H1 (cell line): ENCODE measurements at regions not wholly inside any gene's neighbourhood (a gene's known extent, or its start where the extent isn't known, plus 50 kb on each side); places are given as distances from the start of the nearest gene placed in this dataset.
A peak's percentile ranks its signal among the peaks of the same experiment; 100 is the strongest.

ENCODE experiments used
- BRCA1 ChIP-seq: IDR thresholded peaks from 2 replicates; pipeline ENCODE4 v1.6.1; 2012; ENCODE audit warnings: low read depth, low read length, improper control_type of control experiment
- CTCF ChIP-seq, 3 experiments: IDR thresholded peaks; 1 replicate in 2 of 3; 2 replicates in 1 of 3; pipeline versions ENCODE4 v1.5.1 to v1.6.1; 2011; ENCODE audit warnings: low read length in 3 of 3, mild to moderate bottlenecking in 3 of 3, inconsistent platforms in 2 of 3, low read depth in 1 of 3, moderate library complexity in 1 of 3; ENCODE audit not compliant: insufficient read depth in 1 of 3; ENCODE audit errors: control extremely low read depth in 1 of 3
- E2F6 ChIP-seq: IDR thresholded peaks from 2 replicates; pipeline ENCODE4 v1.6.1; 2012; ENCODE audit warnings: inconsistent platforms
- GABPA ChIP-seq: IDR thresholded peaks from 2 replicates; pipeline ENCODE4 v1.6.1; 2011; ENCODE audit warnings: mild to moderate bottlenecking, low read length, moderate library complexity, borderline replicate concordance; ENCODE audit not compliant: insufficient read depth
- JUND ChIP-seq: IDR thresholded peaks from 2 replicates; pipeline ENCODE4 v1.6.1; 2011; ENCODE audit warnings: mild to moderate bottlenecking, improper control_type of control experiment, low read length
- KDM1A ChIP-seq: fragments of 200-600, 300-600 bp; sonication (generic); IDR thresholded peaks from 2 replicates; pipeline ENCODE4 v1.7.1; 2016; ENCODE audit warnings: mild to moderate bottlenecking, low read length, borderline replicate concordance
- PHF8 ChIP-seq: fragments of 200-600 bp; sonication (generic); conservative IDR thresholded peaks from 2 replicates; pipeline ENCODE4 v1.7.1; 2012; ENCODE audit warnings: low read depth, mild to moderate bottlenecking, inconsistent platforms, low read length, moderate library complexity
- POLR2A ChIP-seq, 2 experiments: IDR thresholded peaks; 1 replicate in 1 of 2; 2 replicates in 1 of 2; pipeline ENCODE4 v1.6.1; 2011; ENCODE audit warnings: low read depth in 2 of 2, low read length in 2 of 2, mild to moderate bottlenecking in 2 of 2; ENCODE audit errors: control extremely low read depth in 1 of 2
- POLR2AphosphoS5 ChIP-seq: IDR thresholded peaks from 2 replicates; pipeline ENCODE4 v1.6.1; 2011; ENCODE audit warnings: low read depth, low read length
- SP2 ChIP-seq: IDR thresholded peaks from 2 replicates; pipeline ENCODE4 v1.6.1; 2012; ENCODE audit warnings: mild to moderate bottlenecking, low read length, inconsistent platforms
- SUZ12 ChIP-seq: fragments of 200-600 bp; sonication (generic); IDR thresholded peaks from 2 replicates; pipeline ENCODE4 v1.6.1; 2012; ENCODE audit warnings: mild to moderate bottlenecking, inconsistent platforms, low read length, moderate library complexity, mixed read lengths
- USF2 ChIP-seq: IDR thresholded peaks from 2 replicates; pipeline ENCODE4 v1.6.1; 2011; ENCODE audit warnings: low read length, improper control_type of control experiment
- YY1 ChIP-seq: IDR thresholded peaks from 2 replicates; pipeline ENCODE4 v1.6.1; 2011; ENCODE audit warnings: low read depth, mild to moderate bottlenecking, low read length

- TF ChIP-seq SP2 (no peak), CTCF (IDR thresholded peaks at IDR 0.05; ENCODE audit: control extremely low read depth in 1 of 3, insufficient read depth in 1 of 3, low read depth in 1 of 3, low read length in 3 of 3) (peak; percentile 58 to 86 (median 76)), KDM1A (no peak), JUND (no peak), YY1 (no peak), USF2 (no peak), POLR2AphosphoS5 (no peak), PHF8 (no peak), POLR2A (IDR thresholded peaks at IDR 0.05; ENCODE audit: control extremely low read depth in 1 of 2, low read depth in 2 of 2, low read length in 2 of 2) (no peak), BRCA1 (no peak), E2F6 (no peak), SUZ12 (no peak), GABPA (no peak)
Observed at GRCh38 chr1:217333939-217334338, 297.0 kb downstream of the GPATCH2 start.
